Activated CD4-positive, CD25-positive, alpha-beta regulatory T cell treated with anti-CD3 and anti-CD28 coated beads, Interleukin-2, amount 50 U/mL, for 24 hours (primary cell): ENCODE measurements at regions not wholly inside any gene's neighbourhood (a gene's known extent, or its start where the extent isn't known, plus 50 kb on each side); places are given as distances from the start of the nearest gene placed in this dataset.
"Not testable (repeated sequence)": the region's sequence is repeated elsewhere in the genome, so short reads cannot be mapped to it uniquely, and the experiment has no call there.

Source experiments
- ATAC-seq, 2 donors: fragments of 150-1000 bp; cut with Tn5 transposase; one replicate each; pipeline ENCODE4 v1.10.0; 2021; ENCODE audit warnings: mild to moderate bottlenecking in 1 of 2, moderate library complexity in 1 of 2

DNA sequence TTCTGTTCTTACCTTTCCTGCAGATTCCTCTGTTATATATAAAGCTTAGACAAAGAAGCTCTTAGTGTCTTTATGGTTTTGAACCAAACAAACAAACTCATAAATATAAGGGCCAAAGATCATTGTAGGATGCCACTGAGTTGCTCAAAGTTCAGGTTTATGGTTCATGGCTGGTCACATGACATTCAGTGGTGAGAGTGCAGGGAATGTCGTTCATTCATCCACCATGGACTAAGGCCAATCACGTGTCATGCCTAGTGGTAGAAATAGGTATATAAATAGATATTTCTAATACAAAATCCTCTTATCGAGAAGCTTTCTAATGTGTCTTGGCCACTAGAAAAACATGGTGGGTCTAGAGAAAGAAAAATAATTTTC lies 119.4 kb downstream of the GATA3 start:
- ATAC-seq = no peak

DNA sequence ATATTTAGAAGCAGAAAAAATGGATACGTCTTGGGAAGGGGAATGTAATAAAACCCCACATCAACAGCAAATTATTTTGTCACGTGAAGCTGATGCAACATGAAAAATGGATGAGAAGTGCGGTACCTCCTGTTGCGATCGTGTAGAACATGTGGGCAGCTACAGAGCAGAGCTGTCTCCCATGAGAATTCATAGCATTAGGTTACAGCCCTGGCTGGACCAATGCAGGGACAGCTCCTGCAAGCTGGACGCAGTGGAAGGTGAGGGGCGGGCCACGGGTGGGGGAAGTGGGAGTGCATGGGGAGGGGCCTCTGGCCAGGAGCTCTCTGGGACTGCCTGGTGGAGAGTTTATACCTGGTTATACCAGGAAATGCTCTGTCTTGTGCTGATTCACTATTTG lies 120.3 kb downstream of the GATA3 start:
- no peak for ATAC-seq

DNA sequence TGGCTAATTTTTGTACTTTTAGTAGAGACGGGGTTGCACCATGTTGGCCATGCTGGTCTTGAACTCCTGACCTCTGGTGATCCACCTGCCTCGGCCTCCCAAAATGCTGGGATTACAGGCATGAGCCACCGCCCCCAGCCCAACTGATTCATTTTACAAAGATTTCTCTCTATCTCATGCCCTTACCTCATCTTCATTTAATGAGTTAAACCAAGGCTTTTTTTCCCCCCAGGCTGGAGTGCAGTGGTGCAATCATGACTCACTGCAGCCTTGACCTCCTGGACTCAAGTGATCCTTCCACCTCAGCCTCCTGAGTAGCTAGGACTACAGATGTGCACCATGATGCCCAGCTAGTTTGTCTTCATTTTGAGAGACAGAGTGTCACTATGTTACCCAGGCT lies 123.0 kb downstream of the GATA3 start:
- not testable (repeated sequence) for ATAC-seq

DNA sequence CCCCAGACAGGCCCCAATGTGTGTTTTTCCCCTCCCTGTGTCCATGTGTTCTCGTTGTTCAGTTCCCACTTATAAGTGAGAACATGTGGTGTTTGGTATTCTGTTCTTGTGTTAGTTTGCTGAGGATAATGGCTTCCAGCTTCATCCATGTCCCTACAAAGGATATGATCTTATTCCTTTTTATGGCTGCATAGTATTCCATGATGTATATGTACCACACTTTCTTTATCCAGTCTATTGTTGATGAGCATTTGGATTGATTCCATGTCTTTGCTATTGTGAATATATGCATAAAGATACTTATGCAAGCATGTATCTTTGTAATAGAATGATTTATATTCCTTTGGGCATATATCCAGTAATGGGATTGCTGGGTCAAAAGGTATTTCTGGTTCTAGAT lies 125.3 kb downstream of the GATA3 start:
- ATAC-seq = not testable (repeated sequence)

DNA sequence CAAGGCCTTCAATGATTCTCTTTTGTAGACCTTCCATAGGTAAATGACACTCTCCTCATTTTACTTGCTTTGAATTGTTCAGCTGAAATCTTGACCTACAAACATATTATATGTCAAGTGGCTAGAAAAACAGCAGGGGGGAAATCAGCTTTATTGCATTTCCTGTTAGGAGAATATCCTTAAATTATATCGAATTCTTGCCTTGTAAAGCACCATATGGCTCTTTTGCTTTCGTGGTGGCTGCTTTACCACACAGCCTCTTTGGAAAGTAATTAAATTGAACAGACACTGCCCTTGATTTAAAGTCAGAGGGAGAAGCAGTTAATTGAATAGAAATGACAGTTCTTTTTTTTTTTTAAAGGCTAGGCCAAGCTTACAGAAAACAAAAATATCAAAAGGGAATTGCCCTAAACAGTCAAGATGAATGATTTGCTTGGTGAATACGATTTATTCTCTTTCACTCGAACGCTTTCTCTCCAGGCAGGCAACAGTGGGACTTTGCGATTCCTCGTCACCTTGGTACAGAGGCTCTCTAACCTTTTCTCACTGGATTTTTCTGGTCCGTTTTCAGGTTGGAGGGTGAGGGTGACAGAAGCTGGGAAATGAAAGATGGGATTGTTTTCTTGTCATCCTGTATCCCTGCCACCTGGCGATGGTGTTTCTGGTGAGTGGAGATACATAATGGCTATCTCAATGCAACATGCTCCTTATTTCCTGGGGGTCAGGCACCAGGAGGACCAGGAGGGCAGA lies 126.0 kb downstream of the GATA3 start:
- no peak for ATAC-seq

DNA sequence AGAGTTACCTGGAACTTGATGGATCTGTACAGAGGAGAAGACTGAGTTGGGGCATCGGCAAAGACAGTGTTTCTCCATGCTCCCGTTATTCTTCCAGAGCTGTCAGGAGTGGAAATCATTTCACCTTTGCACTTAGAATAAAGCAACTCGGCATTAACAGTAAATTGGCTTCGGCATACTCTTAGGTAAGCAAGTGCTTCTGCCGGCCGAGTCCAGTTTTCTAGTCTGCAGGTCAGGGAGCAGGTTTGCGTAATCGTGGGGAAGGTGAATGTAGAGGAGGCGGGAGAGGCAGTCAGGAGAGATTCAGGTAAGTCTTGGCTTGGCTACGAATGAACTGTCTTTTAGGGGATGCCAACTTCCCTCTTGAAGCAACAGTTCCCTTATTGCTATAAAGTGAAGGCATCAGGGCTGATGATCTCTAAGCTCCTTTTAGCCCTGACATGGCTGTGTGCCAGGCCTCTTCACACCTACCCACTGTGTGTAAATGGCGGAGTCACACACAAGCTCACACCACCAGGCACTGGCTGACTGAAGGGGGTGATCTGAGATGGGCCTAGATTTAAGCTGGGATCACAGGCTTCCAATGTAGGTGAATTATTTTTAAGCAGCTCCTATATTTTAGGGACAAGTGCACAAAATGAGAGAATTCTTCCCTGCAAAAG lies 127.1 kb downstream of the GATA3 start:
- no peak for ATAC-seq

DNA sequence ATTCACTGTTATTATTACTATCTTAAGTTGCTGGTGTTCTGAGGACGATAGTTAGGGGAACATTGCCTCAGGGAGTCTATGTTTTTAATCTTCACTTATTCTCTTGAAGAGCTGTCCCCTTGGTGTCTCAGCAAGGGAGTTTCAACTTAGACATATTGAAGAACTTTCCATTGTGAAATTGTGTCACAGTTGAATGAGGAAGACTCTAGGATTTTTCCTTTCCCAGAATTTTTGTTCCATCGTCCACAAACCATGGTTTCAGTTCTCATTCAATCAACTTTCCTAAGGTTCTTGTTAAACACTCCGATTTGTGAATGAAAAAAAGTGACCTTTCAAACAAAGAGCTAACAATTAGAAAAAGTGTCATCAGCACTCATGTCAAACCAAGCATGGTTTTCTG lies 128.3 kb downstream of the GATA3 start:
- no peak for ATAC-seq

DNA sequence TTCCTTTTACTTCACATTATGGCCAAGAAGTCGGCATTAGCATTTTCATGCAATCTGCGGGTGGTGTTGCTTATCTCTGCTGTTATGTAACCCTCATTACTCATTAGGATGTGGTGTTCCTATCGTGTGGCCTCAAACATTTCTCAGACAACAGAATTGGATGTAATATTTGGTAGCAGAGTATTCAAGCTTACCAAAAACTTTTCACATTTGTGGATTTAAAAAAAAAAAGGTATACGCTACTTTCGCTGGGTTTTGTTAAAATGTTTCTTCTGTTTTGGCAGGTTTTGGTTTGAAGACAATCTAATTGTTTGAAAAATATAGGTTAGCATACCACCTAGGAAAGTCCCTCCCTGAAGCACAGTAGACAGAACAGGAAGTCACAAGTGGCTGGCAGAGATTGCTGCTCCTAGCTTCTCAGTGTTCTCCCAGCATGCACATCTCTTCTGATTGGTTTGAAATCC lies 128.8 kb downstream of the GATA3 start:
- peak; percentile 83 to 89 for ATAC-seq

DNA sequence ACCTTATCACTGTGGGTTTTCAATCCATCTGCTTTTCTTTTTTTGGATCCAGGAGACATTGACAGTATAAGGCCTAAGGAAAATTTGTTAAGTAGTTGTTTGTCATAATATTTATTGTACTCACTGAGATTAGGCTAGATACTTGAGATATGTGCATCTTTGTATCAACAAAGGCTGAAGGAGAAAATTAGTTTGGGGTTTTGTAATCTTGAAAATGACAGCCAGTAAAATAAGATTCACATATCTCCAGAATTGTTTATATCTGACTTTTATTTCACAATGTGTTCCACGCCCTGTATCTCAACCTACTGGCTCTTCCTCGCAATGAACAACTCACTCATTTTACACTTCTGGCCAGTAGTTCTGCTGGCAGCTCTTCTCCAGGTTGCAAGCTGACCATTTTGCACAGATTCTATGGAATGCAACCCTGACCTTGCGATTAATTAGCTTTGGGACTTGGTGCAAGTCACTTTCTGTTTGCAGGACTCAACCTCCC lies 132.7 kb downstream of the GATA3 start:
- no peak for ATAC-seq

DNA sequence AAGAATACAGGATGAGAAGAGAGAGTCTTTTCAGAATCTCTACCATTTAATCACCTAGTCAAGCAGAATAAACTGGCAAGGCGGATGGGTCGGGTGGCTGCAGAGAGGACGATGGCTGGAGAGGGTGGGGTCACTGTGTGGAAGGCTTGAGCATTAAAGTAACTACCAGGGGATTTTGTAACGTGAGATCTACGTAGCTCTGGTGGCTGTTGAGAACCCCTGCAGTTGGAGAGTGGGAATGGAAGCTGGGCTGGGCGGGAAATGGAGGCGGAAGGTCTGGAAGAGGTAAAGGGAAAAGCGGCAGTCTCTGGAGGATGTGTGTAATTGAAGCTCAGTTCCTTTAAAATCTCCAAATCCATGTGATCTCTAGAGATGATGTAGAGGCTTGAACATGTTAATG lies 135.0 kb downstream of the GATA3 start:
- ATAC-seq = no peak

DNA sequence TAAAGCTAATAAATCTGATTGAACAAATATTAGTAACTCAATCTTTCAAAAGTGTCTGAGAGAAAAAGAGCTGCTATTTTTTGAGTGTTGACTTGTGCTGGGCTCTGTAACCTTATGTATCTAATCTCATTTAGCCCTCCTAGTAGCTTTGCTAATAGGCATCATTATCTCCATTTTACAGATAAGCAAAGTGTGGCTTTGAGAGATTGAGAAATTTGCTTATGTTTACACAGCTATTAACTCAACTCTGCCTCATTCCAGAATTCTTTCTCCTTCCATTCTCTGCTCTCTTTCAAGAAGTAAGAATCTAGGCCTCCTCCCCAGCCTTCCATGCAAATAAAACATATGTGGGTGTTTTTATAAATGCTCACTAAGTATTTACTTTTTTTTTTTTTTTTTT lies 137.8 kb downstream of the GATA3 start:
- ATAC-seq = no peak

DNA sequence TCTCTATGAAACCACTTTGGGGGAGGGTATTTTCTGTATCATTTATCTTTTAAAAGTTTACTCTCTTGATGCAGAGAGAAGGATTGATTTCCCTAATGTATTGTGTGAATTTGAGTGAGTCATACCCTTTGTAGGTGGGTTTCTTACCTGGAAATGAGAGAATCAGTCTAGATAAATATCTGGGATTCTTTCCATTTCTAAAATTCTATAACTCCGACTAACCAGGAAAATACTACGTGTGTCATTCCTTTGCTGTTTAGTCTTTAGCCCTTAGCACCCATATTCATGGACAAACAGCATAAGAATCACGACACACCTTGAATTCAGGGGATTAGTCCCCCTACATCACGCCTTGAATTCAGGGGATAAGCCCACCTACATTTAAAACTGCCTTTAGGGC lies 139.1 kb downstream of the GATA3 start:
- ATAC-seq = no peak

DNA sequence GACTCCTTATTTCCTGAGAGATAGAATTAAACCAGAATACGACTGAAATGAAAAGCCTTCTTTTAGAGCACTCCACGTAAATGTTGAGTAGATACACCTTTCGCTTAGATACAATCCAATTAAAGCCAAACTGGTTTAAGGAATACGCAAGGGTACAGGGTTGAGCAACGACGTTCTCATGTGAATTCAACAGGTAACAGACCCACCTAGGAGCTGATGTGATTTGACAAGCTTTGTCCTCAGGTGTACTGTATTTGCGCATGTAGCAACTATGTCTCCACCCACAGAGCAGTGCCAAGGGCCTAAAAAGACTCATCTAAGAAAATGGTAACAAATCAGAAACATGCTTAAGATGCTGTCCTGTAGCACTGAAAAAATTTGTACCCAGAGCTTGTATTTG lies 139.6 kb downstream of the GATA3 start:
- ATAC-seq = no peak

DNA sequence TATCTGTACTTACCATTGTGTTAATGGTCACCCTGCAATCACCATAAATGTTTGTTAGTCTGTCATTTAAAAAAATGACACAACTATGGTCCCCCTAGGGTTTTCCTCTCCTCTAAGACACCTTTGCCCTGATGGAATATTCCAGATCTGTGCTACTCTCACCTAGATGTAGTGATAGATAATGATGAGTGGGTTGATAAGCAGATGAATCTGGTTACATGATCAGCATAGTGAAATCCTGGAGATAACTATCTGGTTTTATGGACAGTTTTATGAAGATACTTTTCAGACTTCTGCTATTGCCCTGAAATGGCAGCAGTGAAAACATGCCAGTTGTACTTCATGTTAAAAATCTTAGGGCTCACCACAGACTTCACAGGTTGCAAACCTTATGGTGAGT lies 152.4 kb downstream of the GATA3 start:
- no peak for ATAC-seq

DNA sequence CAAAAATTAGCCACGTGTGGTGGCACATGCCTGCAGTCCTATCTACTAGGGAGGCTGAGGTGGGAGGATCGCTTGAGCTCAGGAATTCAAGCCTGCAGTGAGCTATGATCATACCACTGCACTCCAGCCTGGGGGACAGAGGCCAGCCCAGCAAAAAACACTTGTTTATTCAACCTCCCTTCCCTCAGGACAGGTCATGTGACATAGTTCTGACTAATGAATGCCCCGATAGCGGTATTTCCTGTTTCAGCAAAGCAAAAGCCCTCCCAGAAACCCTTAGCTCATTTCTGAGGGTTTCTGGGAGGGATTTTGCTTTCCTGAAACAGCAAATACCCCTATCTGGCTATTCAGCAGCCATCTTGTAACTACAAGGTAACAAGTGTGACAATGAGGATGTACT lies 157.1 kb downstream of the GATA3 start:
- no peak for ATAC-seq

DNA sequence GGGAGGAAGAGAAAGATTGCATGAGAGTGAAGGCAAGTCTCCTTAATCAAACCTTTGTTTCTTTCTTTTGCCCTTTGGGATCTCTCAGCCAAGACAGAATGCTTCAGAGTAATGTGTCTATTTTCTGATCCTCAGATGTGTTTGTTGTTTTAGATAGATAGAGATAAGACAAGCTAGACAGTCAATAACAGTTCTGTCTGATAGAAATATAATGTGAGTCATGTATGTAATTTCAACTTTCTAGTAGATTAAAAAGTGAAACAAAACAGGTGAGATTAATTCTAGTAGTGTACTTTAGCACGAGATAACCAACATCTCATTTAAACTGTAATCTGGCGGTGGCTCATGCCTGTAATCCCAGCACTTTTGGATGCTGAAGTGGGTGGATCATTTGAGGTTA lies 159.2 kb downstream of the GATA3 start:
- peak; percentile 71 to 88 for ATAC-seq

DNA sequence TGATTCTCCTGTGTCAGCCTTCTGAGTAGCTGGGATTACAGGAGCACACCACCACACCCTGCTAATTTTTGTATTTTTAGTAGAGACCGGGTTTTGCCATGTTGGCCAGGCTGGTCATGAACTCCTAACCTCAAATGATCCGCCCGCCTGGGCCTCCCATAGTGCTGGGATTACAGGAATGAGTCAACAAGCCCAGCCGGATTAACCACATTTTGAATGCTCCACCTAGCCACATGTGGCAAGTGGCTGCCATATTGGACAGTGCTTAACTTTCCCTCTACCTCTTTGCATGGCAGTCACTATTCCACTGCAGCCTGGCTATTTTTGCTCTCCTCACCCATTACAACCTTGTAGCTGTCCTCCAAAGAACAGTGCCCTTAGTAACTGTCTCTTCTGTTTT lies 160.1 kb downstream of the GATA3 start:
- ATAC-seq = no peak

DNA sequence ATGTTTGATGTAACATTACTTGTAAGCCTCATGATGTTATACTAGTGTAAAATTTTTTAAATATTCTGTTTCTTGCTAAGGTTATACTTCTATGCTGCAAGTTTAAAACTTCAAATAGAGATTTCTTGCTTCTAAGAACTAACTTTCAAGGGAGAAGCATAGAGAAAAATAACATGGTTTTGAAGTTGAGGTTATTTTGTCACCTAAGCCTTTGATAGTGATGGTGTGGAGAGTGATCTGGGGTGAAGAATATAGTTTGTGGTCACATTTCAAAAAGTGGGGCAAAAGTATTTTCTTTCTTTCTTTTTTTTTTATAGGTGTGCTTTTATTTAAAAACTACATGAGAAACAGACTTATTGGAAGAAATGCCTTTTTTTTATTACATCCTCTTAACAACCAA lies 162.4 kb downstream of the GATA3 start:
- ATAC-seq = no peak

DNA sequence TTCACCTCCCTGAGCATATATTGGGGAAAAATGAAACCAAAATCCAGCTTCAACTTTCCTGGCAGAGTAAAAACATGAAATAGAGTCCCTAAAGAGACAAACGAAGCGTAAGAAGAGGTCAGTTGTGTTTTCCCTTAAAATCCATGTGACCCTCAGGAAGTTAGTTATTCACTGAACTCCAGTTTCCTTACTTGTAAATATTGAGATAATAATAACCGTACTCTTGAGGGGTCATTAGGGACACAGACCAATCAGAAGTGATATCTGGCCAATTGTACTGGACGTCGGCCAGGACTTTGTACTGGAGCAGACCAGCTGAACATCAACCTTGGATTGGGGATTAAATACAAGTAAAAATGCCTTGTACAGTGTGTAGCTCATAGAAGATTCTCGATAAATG lies 167.0 kb downstream of the GATA3 start:
- ATAC-seq = no peak

DNA sequence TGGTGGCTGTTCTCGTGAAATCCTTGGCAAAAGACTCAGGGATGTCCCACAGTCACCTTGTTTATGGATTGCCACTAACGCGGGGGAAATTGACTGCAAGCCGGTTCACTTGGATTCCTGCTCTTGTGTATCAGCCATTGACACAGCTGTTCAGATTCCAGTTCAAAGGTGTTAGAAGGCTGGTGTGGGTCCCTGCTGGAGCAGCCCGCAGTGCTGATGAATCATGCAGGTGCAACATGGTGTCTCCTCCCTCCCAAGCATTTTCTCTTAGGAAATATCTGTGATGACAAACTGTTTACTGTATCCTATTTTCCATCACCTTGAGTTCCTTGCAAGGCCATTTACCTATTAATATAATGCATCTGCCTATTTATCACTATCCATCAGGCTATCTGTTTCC lies 170.1 kb downstream of the GATA3 start:
- ATAC-seq = no peak

DNA sequence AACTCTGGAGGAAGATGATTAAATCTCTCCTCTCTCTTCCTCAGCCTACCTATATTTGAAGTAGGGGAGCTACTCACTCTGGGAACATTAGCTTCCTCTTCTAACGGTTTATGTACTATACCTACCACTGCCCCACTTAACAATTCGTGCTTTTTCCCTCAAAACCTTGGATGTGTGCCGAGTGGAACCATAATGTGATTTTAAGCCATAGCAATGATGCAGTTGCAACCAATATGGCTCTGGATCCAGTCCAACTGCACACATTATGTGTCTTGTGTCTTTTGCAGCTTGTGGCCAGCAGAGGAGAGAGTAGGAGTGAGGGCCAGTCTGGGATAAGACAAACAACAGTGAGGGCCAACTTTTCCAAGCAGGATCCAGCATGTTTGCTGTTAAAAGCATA lies 170.7 kb downstream of the GATA3 start:
- no peak for ATAC-seq

DNA sequence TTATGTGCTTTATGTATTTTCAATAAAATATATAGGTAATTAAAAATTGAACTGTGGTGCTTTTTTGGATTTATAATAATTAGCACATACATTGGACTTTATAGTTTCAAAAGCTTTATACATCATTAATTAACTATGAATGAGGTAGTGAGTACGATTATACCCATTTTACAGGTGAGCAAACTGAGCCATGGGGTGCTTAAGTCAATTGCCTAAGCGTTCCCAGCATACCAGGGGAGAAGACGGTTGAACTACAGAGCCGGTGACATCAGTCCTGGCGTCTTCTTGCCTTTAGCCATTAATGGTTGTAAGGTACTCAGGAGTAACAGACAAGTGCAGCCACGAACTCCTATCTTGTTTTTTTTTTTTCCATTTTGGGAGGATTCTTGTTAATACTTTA lies 172.8 kb downstream of the GATA3 start:
- ATAC-seq = no peak

DNA sequence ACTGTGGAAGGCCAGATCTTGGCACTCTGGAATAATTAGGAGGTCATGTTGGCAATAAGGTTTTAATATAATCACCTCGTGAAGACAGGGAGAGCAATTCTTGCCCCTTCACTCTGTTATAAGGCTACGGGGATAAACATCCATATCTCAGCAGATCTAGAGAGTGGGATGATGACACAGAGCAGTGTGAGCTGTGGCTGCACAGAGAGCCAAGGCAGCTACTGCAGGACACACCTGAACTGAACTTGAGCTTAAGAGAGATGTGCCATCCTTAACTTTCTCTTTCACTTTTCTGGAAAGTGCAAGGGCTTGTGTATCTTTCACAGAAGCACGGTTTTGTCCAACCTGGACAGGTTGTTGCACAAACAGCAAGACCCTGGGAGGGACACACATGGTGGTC lies 174.7 kb downstream of the GATA3 start:
- peak; percentile 71 to 79 for ATAC-seq

DNA sequence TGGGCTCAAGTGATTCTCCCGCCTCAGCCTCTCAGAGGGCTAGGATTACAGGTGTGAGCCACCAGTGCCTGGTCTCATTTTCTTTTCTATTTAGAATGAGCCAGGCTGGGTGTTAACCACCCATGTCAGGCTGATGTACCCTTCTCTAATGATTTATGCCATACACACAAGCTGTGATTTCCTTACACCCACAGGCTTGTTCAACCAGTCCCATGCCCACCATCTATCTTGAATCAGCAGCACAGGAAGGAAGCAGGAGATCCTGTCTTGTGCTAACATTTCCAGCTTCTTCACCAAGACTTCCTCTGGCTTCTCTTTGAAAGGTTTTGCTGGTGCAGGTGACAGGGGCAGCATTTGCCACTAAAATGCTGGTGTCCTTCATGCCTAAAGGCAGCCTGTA lies 176.4 kb downstream of the GATA3 start:
- no peak for ATAC-seq

DNA sequence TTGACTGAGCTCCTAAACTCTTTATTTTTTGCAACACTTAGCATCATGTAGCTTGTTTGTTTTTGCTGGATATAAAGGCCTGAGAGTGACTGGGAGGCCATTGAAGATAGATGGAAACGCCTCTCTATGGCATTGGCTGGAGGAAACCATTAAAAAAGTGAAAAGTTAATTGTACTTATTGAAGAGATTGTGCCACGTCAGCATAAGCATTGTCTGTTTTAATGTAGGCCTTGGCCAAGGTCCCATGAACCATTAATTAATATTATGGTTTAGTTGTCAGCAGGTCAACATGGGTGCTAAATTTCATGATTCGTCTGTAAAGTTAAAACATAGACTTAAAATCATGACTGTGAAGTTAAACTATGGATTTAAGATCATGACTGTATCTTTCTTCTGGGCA lies 178.6 kb downstream of the GATA3 start:
- ATAC-seq = no peak
